ENCODE measurements at regions not wholly inside any gene's neighbourhood (a gene's known extent, or its start where the extent isn't known, plus 50 kb on each side); places are given as distances from the start of the nearest gene placed in this dataset.
A peak's percentile ranks its signal among the peaks of the same experiment; 100 is the strongest.

DNA sequence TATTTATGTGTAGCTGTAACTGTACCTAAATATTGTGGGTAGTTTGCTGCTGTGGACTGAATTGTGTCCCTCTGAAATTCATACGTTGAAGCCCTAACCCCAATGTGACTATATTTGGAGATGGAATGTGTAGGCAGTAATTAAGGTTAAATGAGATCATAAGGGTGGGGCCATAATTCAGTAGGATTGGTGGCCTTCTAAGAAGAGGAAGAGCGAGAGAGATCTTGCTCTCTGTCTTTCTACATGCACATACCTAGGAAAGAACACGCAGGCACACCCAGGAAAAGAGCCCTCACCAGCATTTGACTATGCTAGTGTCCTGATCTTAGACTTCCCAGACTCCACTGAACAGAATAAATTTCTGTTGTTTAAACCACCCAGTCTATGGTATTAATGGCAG, 67.6 kb upstream of the CFAP20DC start:
- no peak for DNase-seq

GRCh38 chr3:59116233-59116537, 66.4 kb upstream of the CFAP20DC start:
- no peak for DNase-seq

DNA sequence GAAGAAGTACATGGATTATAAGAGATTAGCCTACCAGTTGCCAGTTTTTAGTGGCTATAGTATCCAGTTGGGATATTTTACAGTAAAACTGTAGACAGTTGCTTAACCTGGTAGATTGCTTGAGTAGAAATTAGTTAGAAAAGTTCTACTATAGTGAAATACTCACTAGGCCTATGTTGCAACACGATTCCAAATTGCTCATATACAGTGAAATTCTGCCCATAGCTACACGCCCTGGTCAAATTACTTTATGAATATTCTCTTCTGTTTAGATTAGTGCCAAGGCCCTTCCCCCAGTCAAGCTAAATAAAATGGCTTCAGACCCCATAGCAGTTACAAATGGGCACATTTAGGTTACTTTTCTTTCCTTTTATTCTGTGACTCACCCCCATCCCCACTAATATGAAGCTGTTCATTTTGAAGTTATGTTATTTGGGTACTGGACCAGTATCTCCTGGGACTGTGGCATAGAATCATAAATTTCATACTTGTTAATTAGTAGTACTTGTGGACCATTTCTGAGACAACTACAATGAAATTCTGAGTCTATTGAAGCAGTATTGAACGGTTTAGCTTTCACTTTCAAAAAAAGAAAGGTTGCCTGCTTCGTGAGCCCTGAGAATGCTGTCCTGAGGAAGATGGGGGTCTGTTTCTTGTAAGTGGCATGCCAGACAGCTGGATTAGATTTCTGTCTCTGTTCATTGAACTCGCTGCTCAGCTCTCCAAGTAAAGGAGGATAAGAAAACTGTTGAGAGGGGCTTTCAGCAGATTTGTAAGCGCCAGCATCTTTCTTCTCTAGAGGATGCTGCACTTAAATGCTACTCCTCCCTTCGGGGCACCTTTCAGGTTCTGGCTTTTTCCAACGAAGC, 65.8 kb upstream of the CFAP20DC start:
- no peak for DNase-seq

- DNase-seq = peak; percentile 24 to 29
Measured at GRCh38 chr3:59107856-59108815, 58.3 kb upstream of the CFAP20DC start.

DNA sequence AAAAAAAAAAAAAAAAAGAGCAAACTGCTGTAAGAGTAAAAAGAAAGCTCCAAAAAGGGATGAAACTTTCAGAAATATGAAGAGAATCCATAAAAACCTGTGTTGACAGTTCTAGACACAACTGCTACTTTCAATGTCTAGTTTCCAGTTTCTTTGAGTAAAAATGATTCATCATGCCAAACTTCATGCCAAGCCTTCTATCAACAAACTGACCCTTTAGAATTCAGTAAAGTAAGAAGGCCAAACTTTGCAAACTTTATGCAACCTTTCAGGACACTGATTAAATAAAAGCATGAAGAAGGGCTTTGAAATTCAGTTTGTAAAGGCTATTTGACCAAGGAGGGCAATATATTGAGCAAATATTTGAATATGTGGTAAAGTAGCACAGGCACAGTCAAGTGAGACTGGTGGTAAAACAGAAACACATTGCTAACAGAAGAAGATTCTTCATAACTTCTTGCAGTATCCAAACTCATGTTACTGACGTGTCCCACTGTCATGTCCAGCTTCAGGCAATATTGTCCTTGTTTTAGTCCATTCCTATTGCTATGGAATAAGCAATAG, 56.3 kb upstream of the CFAP20DC start:
- DNase-seq = no peak

GRCh38 chr3:59103552-59103951, 53.7 kb upstream of the CFAP20DC start:
- no peak for DNase-seq

- DNase-seq = no peak
Measured at GRCh38 chr3:59101231-59101736, 51.5 kb upstream of the CFAP20DC start.

Data from inflammatory macrophage (primary cell).